Loucy (cell line): ENCODE measurements at regions not wholly inside any gene's neighbourhood (a gene's known extent, or its start where the extent isn't known, plus 50 kb on each side); places are given as distances from the start of the nearest gene placed in this dataset.

Experiments used
- H2AFZ ChIP-seq: fragments of 200-600 bp; sonication (generic); 2 replicates; pipeline ENCODE4 v1.6.0; 2016; ENCODE audit warnings: antibody characterized with exemption, mild to moderate bottlenecking, low read length, moderate library complexity
- H3F3A ChIP-seq: fragments of 200-600 bp; 2 replicates; pipeline ENCODE4 v1.6.0; 2016; ENCODE audit warnings: antibody characterized with exemption, low read depth, mild to moderate bottlenecking
- H3K27me3 ChIP-seq: fragments of 200-600 bp; sonication (generic); 2 replicates; pipeline ENCODE4 v1.6.1; 2014; ENCODE audit warnings: low read length, mild to moderate bottlenecking; ENCODE audit not compliant: insufficient read depth, poor library complexity, severe bottlenecking
- H3K36me3 ChIP-seq: fragments of 200-600 bp; sonication (generic); 2 replicates; pipeline ENCODE4 v1.6.1; 2016; ENCODE audit warnings: low read length; ENCODE audit not compliant: insufficient read depth
- H3K4me1 ChIP-seq: fragments of 200-600 bp; sonication (generic); 2 replicates; pipeline ENCODE4 v1.5.1; 2014; ENCODE audit warnings: low read length, mild to moderate bottlenecking; ENCODE audit not compliant: insufficient read depth, poor library complexity, severe bottlenecking
- H3K4me2 ChIP-seq: fragments of 200-600 bp; sonication (generic); 2 replicates; pipeline ENCODE4 v1.6.0; 2014; ENCODE audit warnings: antibody characterized with exemption, low read length, low read depth, mild to moderate bottlenecking; ENCODE audit not compliant: poor library complexity, severe bottlenecking
- H3K4me3 ChIP-seq: fragments of 200-600 bp; sonication (generic); 2 replicates; pipeline ENCODE4 v1.5.1; 2014; ENCODE audit warnings: low read length, mild to moderate bottlenecking, mixed read lengths; ENCODE audit not compliant: poor library complexity, severe bottlenecking
- H3K79me2 ChIP-seq: fragments of 200-600 bp; sonication (generic); 2 replicates; pipeline ENCODE4 v1.6.1; 2014; ENCODE audit warnings: low read length; ENCODE audit not compliant: insufficient read depth
- H3K9ac ChIP-seq: fragments of 200-600 bp; sonication (generic); 2 replicates; pipeline ENCODE4 v1.6.0; 2014; ENCODE audit warnings: mild to moderate bottlenecking, low read depth, low read length, moderate library complexity; ENCODE audit not compliant: poor library complexity, severe bottlenecking
- H3K9me2 ChIP-seq: fragments of 200-600 bp; sonication (generic); replicated peaks from 2 replicates; pipeline ENCODE4 v1.6.1; 2016; ENCODE audit warnings: low read depth, low read length, mixed read lengths
- H3K9me3 ChIP-seq: fragments of 200-600 bp; sonication (generic); 2 replicates; pipeline ENCODE4 v1.6.1; 2014; ENCODE audit warnings: mild to moderate bottlenecking, antibody characterized with exemption, low read length, low read depth; ENCODE audit not compliant: insufficient read depth
- H4K20me1 ChIP-seq: fragments of 200-600 bp; sonication (generic); 2 replicates; pipeline ENCODE4 v1.6.0; 2014; ENCODE audit warnings: antibody characterized with exemption, low read length, mild to moderate bottlenecking; ENCODE audit not compliant: insufficient read depth, poor library complexity, severe bottlenecking
- EZH2phosphoT487 ChIP-seq: fragments of 200-600 bp; IDR thresholded peaks from 2 replicates; pipeline ENCODE4 v1.6.1; 2018; ENCODE audit warnings: antibody characterized with exemption, mild to moderate bottlenecking, moderate library complexity, borderline replicate concordance
- TF ChIP-seq, protein P1 (sequence below): fragments of 200-600 bp; sonication (generic); conservative IDR thresholded peaks from 2 replicates; pipeline ENCODE4 v1.5.1; 2014; ENCODE audit warnings: mild to moderate bottlenecking, antibody characterized with exemption, low read length

DNA sequence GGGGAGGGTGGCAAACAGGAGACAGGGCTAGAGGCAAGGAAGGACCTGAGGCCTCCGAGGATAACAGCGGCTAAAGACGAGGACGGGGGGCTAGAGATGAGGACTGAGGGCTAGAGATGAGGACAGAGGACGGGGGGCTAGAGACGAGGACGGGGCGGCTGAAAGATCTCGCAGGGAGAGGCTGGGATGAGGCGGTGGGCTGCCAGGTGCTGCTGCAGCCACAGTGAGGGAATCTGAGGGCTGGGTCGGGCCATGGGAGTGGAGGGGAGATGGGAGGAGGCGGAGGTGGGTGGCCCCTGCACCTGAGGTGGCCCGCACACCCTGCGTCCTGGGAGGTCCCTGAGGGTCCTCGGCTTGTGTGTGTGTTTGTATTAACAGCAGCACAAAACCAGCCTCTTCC, 350.2 kb upstream of the SALL3 start:
- Histone ChIP-seq H3K79me2 (no peaks in the 10 kb centered on the region), H3K4me1 (no peaks in the 10 kb centered on the region)

DNA sequence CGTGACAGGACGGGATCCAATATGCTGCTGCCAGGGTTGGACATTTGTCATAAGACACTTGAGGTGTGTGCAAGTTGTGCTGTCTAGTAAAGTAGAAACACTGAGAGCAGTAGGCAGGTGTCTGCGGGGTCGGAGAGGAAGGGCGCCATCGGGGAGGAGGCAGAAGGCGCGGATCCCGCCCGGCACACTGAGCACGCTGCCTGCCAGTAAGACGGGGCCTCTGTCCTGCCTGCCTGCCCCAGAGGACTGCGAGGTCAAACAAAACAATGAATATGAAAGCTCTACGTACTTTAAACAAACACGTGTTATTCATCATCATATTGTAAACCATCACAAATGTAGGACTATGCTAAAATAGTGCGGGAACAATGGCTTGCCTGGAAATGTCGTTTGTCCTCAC, 349.3 kb upstream of the SALL3 start:
- H3F3A ChIP-seq = no peaks in the 10 kb centered on the region

More for the DNA sequence above, 350.2 kb upstream of the SALL3 start:
- Histone ChIP-seq H3K9me3 (no peaks in the 10 kb centered on the region; the same call in 1 of the 2 replicates), H3K36me3 (no peaks in the 10 kb centered on the region), H3K4me2 (no peak overlapping the region), H3K4me3 (no peak overlapping the region), H4K20me1 (no peaks in the 10 kb centered on the region), H3K9me2 (no peaks in the 10 kb centered on the region), H3K9ac (no peak overlapping the region), H3F3A (no peaks in the 10 kb centered on the region), H2AFZ (no peak overlapping the region), H3K27me3 (no peaks in the 10 kb centered on the region)
- TF ChIP-seq EZH2phosphoT487 = no peak

GRCh38 chr18:78630981-78631510, 348.6 kb upstream of the SALL3 start:
- Histone ChIP-seq H3K4me3 (no peak overlapping the region), H4K20me1 (no peaks in the 10 kb centered on the region), H3K4me2 (no peak overlapping the region), H3K36me3 (no peaks in the 10 kb centered on the region), H3K9ac (no peak overlapping the region), H3F3A (no peaks in the 10 kb centered on the region), H3K9me2 (no peaks in the 10 kb centered on the region), H3K79me2 (no peaks in the 10 kb centered on the region), H3K4me1 (no peaks in the 10 kb centered on the region), H3K27me3 (no peaks in the 10 kb centered on the region), H2AFZ (no peak overlapping the region), H3K9me3 (no peaks in the 10 kb centered on the region; the same call in 1 of the 2 replicates)
- TF ChIP-seq, protein P1, sequence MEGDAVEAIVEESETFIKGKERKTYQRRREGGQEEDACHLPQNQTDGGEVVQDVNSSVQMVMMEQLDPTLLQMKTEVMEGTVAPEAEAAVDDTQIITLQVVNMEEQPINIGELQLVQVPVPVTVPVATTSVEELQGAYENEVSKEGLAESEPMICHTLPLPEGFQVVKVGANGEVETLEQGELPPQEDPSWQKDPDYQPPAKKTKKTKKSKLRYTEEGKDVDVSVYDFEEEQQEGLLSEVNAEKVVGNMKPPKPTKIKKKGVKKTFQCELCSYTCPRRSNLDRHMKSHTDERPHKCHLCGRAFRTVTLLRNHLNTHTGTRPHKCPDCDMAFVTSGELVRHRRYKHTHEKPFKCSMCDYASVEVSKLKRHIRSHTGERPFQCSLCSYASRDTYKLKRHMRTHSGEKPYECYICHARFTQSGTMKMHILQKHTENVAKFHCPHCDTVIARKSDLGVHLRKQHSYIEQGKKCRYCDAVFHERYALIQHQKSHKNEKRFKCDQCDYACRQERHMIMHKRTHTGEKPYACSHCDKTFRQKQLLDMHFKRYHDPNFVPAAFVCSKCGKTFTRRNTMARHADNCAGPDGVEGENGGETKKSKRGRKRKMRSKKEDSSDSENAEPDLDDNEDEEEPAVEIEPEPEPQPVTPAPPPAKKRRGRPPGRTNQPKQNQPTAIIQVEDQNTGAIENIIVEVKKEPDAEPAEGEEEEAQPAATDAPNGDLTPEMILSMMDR = no peak
- TF ChIP-seq EZH2phosphoT487 = no peak

More for the DNA sequence above, 349.3 kb upstream of the SALL3 start:
- Histone ChIP-seq H3K36me3 (no peaks in the 10 kb centered on the region), H3K9me2 (no peaks in the 10 kb centered on the region), H3K4me1 (no peaks in the 10 kb centered on the region), H3K4me2 (no peak overlapping the region), H3K4me3 (no peak overlapping the region), H3K9me3 (no peaks in the 10 kb centered on the region; the same call in 1 of the 2 replicates), H2AFZ (no peak overlapping the region), H3K79me2 (no peaks in the 10 kb centered on the region), H3K27me3 (no peaks in the 10 kb centered on the region), H3K9ac (no peak overlapping the region), H4K20me1 (no peaks in the 10 kb centered on the region)
- TF ChIP-seq EZH2phosphoT487 = no peak
- TF ChIP-seq, protein P1 = no peak

- no peak overlapping the region for H3K4me2 ChIP-seq
- H3K79me2 ChIP-seq = no peaks in the 10 kb centered on the region
- H3K9me3 ChIP-seq = peaks cover 5% of the 10 kb centered on the region; the same call in 1 of the 2 replicates
- H3K4me1 ChIP-seq = no peaks in the 10 kb centered on the region
- no peak overlapping the region for H2AFZ ChIP-seq
- H4K20me1 ChIP-seq = no peaks in the 10 kb centered on the region
- TF ChIP-seq, protein P1 = no peak
- TF ChIP-seq EZH2phosphoT487 = no peak
- no peak overlapping the region for H3K4me3 ChIP-seq
- H3K27me3 ChIP-seq = no peaks in the 10 kb centered on the region
- H3K9ac ChIP-seq = no peak overlapping the region
- no peaks in the 10 kb centered on the region for H3K36me3 ChIP-seq
- H3F3A ChIP-seq = no peaks in the 10 kb centered on the region
- H3K9me2 ChIP-seq = no peaks in the 10 kb centered on the region
These were observed 347.5 kb upstream of the SALL3 start for GRCh38 chr18:78632111-78632541.
